ENCODE measurements at regions not wholly inside any gene's neighbourhood (a gene's known extent, or its start where the extent isn't known, plus 50 kb on each side); places are given as distances from the start of the nearest gene placed in this dataset.

DNA sequence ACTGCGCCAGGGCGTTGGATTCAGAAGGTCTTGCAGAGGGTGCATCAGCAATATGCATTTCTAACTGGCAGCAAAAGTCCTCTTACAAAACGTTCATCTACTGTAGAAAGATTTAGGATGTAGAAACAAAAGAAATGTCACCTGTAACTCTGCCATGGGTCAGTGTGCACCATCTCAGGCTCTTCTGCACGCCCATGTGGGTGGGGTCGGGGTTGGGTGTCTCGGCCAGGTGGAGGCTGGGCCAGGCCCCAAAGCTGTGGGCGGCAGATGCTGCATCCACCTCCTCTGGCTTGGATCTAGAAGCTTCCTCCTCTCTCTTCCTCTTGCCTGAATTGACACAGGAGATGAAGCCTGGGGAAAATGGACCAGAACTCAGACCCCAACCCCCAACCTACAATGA, 111.3 kb upstream of the PPP2R2D start:
- TF ChIP-seq, protein P1, sequence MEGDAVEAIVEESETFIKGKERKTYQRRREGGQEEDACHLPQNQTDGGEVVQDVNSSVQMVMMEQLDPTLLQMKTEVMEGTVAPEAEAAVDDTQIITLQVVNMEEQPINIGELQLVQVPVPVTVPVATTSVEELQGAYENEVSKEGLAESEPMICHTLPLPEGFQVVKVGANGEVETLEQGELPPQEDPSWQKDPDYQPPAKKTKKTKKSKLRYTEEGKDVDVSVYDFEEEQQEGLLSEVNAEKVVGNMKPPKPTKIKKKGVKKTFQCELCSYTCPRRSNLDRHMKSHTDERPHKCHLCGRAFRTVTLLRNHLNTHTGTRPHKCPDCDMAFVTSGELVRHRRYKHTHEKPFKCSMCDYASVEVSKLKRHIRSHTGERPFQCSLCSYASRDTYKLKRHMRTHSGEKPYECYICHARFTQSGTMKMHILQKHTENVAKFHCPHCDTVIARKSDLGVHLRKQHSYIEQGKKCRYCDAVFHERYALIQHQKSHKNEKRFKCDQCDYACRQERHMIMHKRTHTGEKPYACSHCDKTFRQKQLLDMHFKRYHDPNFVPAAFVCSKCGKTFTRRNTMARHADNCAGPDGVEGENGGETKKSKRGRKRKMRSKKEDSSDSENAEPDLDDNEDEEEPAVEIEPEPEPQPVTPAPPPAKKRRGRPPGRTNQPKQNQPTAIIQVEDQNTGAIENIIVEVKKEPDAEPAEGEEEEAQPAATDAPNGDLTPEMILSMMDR (IDR thresholded peaks at IDR 0.05; ENCODE audit: low read depth, low read length) = no peak
- TF ChIP-seq, protein P2, sequence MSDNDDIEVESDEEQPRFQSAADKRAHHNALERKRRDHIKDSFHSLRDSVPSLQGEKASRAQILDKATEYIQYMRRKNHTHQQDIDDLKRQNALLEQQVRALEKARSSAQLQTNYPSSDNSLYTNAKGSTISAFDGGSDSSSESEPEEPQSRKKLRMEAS (IDR thresholded peaks at IDR 0.05; ENCODE audit: low read depth, low read length) = no peak
- TF ChIP-seq POLR2A (IDR thresholded peaks at IDR 0.05; ENCODE audit: extremely low read depth, insufficient read length) (no peak), MYC (IDR thresholded peaks at IDR 0.05; ENCODE audit: low read depth, low read length) (no peak)
- H3K4me3 ChIP-seq (ENCODE audit: low read depth, low read length) = no peak overlapping the region
- no peak for DNase-seq (ENCODE audit: low read depth)

DNA sequence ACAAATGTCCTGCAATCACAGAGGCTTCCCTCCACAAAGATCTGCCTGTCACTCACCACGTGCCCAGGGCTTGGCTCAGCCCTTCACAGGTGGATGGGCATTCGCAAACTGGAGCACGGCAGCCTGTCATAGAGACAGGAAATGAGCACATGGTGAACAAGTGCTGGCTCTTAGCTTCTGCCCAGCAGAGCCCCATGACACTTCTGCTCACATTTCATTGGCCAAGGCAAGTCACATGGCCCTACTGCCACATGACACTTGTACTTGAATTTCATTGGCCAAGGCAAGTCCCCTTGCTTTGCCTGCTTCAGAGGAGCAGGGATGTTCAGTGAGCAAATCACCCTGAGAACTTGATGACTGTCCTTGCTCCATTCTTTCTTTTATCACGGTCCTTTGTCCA, 110.8 kb upstream of the PPP2R2D start:
- peak; percentile 51 for DNase-seq (ENCODE audit: low read depth)
- H3K4me3 ChIP-seq (ENCODE audit: low read depth, low read length) = no peak overlapping the region
- TF ChIP-seq POLR2A (IDR thresholded peaks at IDR 0.05; ENCODE audit: extremely low read depth, insufficient read length) = no peak
- TF ChIP-seq MYC (IDR thresholded peaks at IDR 0.05; ENCODE audit: low read depth, low read length) = no peak
- TF ChIP-seq, protein P2 (IDR thresholded peaks at IDR 0.05; ENCODE audit: low read depth, low read length) = peak; percentile 69; the same call in 1 of the 2 replicates
- TF ChIP-seq, protein P1 (IDR thresholded peaks at IDR 0.05; ENCODE audit: low read depth, low read length) = no peak

DNA sequence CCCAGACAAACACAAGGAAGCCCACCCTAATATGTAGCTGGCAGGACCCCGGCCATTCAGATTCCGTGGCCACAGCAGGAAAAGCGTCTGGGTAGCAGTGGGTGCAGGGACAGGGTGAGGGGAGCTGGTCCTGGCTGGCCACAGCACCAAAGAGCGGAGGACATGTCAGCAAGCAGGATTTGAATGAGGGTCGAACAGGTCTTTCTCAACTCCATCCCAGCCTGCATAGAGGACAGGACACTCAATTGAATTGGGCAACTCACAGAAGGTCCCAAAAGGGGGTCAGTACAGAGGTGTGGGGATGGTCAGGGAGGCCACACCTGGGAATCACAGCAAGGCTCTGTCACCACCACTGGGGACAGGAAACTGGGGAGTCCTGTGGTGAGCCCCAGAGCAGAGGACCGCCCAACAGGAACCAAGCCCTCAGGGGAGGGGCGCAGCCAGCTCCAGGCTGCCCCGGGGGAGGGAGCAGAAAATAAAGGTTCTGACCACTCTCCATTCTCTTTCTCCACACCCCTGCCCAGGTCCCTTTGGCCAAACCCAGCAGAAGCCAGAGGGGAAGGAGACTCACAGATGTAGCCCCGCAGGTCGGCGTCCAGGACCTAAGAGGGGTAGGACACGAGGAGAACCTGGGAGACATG, 108.7 kb upstream of the PPP2R2D start:
- DNase-seq (ENCODE audit: low read depth) = no peak
- TF ChIP-seq, protein P2 (IDR thresholded peaks at IDR 0.05; ENCODE audit: low read depth, low read length) = no peak
- TF ChIP-seq MYC (IDR thresholded peaks at IDR 0.05; ENCODE audit: low read depth, low read length) (no peak), POLR2A (IDR thresholded peaks at IDR 0.05; ENCODE audit: extremely low read depth, insufficient read length) (no peak)
- TF ChIP-seq, protein P1 (IDR thresholded peaks at IDR 0.05; ENCODE audit: low read depth, low read length) = no peak
- H3K4me3 ChIP-seq (ENCODE audit: low read depth, low read length) = no peak overlapping the region

DNA sequence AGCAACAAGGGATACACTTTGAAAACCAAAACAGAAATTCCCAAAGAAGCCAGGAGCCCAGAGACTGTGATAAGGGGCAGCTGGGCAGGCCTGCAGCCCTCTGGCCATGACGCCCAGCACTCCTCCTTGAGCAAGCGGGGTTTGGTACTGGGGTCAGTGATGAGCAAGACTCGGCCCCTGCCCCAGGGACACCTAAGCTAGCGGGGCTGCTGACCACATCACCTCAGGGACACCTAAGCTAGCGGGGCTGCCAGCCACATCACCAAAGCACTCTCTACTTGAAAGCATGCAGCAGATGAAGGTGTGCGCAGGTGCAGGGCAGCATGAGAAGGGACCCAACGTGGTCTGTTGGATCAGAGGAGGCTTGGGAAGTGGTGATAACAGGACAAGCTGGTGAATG, 108.0 kb upstream of the PPP2R2D start:
- H3K4me3 ChIP-seq (ENCODE audit: low read depth, low read length) = no peak overlapping the region
- DNase-seq (ENCODE audit: low read depth) = no peak
- TF ChIP-seq, protein P2 (IDR thresholded peaks at IDR 0.05; ENCODE audit: low read depth, low read length) = no peak
- no peak for TF ChIP-seq MYC (IDR thresholded peaks at IDR 0.05; ENCODE audit: low read depth, low read length)
- TF ChIP-seq, protein P1 (IDR thresholded peaks at IDR 0.05; ENCODE audit: low read depth, low read length) = no peak
- no peak for TF ChIP-seq POLR2A (IDR thresholded peaks at IDR 0.05; ENCODE audit: extremely low read depth, insufficient read length)

DNA sequence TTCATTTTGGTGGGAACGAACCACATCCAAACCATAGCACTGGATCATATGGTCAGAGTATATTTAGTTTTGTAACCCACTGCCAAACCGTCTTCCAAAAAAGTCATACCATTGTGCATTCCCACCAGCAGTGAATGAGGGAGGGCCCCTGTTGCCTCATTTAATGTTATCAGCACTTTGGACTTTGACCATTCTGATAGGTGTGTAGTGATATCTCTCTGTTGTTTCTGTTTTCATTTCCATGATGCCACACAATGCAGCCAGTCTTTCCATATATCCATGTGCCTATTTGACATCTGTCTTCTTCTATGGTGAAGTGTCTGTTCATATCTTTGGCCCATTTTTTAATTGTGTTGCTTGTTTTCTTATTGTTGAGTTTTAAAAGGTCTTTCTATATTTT, 105.0 kb upstream of the PPP2R2D start:
- no peak for TF ChIP-seq MYC (IDR thresholded peaks at IDR 0.05; ENCODE audit: low read depth, low read length)
- no peak for TF ChIP-seq POLR2A (IDR thresholded peaks at IDR 0.05; ENCODE audit: extremely low read depth, insufficient read length)
- TF ChIP-seq, protein P2 (IDR thresholded peaks at IDR 0.05; ENCODE audit: low read depth, low read length) = no peak
- TF ChIP-seq, protein P1 (IDR thresholded peaks at IDR 0.05; ENCODE audit: low read depth, low read length) = no peak
- H3K4me3 ChIP-seq (ENCODE audit: low read depth, low read length) = no peak overlapping the region
- no peak for DNase-seq (ENCODE audit: low read depth)

Data from NB4 (cell line).